ENCODE measurements at regions not wholly inside any gene's neighbourhood (a gene's known extent, or its start where the extent isn't known, plus 50 kb on each side); places are given as distances from the start of the nearest gene placed in this dataset.
"Not testable (repeated sequence)": the region's sequence is repeated elsewhere in the genome, so short reads cannot be mapped to it uniquely, and the experiment has no call there.

- Histone ChIP-seq H3K27me3 (ENCODE audit: control insufficient read depth, insufficient read depth, low read length) (no peaks in the 10 kb centered on the region), H3K27ac (ENCODE audit: low read depth, low read length) (no peak overlapping the region), H3K36me3 (ENCODE audit: control insufficient read depth, insufficient read depth, low read length) (no peaks in the 10 kb centered on the region), H3K9me3 (ENCODE audit: control insufficient read depth, insufficient read depth, low read depth, low read length) (no peaks in the 10 kb centered on the region), H3K4me1 (ENCODE audit: control insufficient read depth, insufficient read depth, low read length) (peaks cover 2% of the 10 kb centered on the region; the same call in 1 of the 2 replicates), H3K4me3 (ENCODE audit: low read depth, low read length) (no peak overlapping the region), H3K9ac (ENCODE audit: low read length) (no peak overlapping the region)
These were observed 192.7 kb upstream of the NOX3 start for GRCh38 chr6:155648301-155648700.

GRCh38 chr6:155647354-155647753, 191.7 kb upstream of the NOX3 start:
- H3K27ac ChIP-seq (ENCODE audit: low read depth, low read length) = no peak overlapping the region
- H3K4me3 ChIP-seq (ENCODE audit: low read depth, low read length) = no peak overlapping the region

GRCh38 chr6:155646443-155646842, 190.8 kb upstream of the NOX3 start:
- Histone ChIP-seq H3K9ac (ENCODE audit: low read length) (no peak overlapping the region), H3K4me3 (ENCODE audit: low read depth, low read length) (no peak overlapping the region), H3K27me3 (ENCODE audit: control insufficient read depth, insufficient read depth, low read length) (no peaks in the 10 kb centered on the region), H3K9me3 (ENCODE audit: control insufficient read depth, insufficient read depth, low read depth, low read length) (no peaks in the 10 kb centered on the region), H3K36me3 (ENCODE audit: control insufficient read depth, insufficient read depth, low read length) (no peaks in the 10 kb centered on the region), H3K4me1 (ENCODE audit: control insufficient read depth, insufficient read depth, low read length) (peaks cover 2% of the 10 kb centered on the region; the same call in 1 of the 2 replicates), H3K27ac (ENCODE audit: low read depth, low read length) (no peak overlapping the region)

More at GRCh38 chr6:155647354-155647753, 191.7 kb upstream of the NOX3 start:
- no peaks in the 10 kb centered on the region for H3K9me3 ChIP-seq (ENCODE audit: control insufficient read depth, insufficient read depth, low read depth, low read length)
- H3K36me3 ChIP-seq (ENCODE audit: control insufficient read depth, insufficient read depth, low read length) = no peaks in the 10 kb centered on the region
- H3K4me1 ChIP-seq (ENCODE audit: control insufficient read depth, insufficient read depth, low read length) = peaks cover 2% of the 10 kb centered on the region; the same call in 1 of the 2 replicates
- no peak overlapping the region for H3K9ac ChIP-seq (ENCODE audit: low read length)
- no peaks in the 10 kb centered on the region for H3K27me3 ChIP-seq (ENCODE audit: control insufficient read depth, insufficient read depth, low read length)

GRCh38 chr6:155645325-155645724, 189.7 kb upstream of the NOX3 start:
- no peaks in the 10 kb centered on the region for H3K27me3 ChIP-seq (ENCODE audit: control insufficient read depth, insufficient read depth, low read length)
- no peak overlapping the region for H3K27ac ChIP-seq (ENCODE audit: low read depth, low read length)
- H3K9ac ChIP-seq (ENCODE audit: low read length) = no peak overlapping the region
- H3K9me3 ChIP-seq (ENCODE audit: control insufficient read depth, insufficient read depth, low read depth, low read length) = no peaks in the 10 kb centered on the region
- H3K4me3 ChIP-seq (ENCODE audit: low read depth, low read length) = no peak overlapping the region
- H3K36me3 ChIP-seq (ENCODE audit: control insufficient read depth, insufficient read depth, low read length) = no peaks in the 10 kb centered on the region
- H3K4me1 ChIP-seq (ENCODE audit: control insufficient read depth, insufficient read depth, low read length) = peaks cover 2% of the 10 kb centered on the region; the same call in 1 of the 2 replicates

GRCh38 chr6:155641603-155642002, 186.0 kb upstream of the NOX3 start:
- Histone ChIP-seq H3K4me1 (ENCODE audit: control insufficient read depth, insufficient read depth, low read length) (no peaks in the 10 kb centered on the region), H3K27ac (ENCODE audit: low read depth, low read length) (no peak overlapping the region), H3K9me3 (ENCODE audit: control insufficient read depth, insufficient read depth, low read depth, low read length) (peaks cover 8% of the 10 kb centered on the region), H3K27me3 (ENCODE audit: control insufficient read depth, insufficient read depth, low read length) (no peaks in the 10 kb centered on the region), H3K36me3 (ENCODE audit: control insufficient read depth, insufficient read depth, low read length) (no peaks in the 10 kb centered on the region), H3K9ac (ENCODE audit: low read length) (no peak overlapping the region), H3K4me3 (ENCODE audit: low read depth, low read length) (no peak overlapping the region)

- Histone ChIP-seq H3K9me3 (ENCODE audit: control insufficient read depth, insufficient read depth, low read depth, low read length) (peaks cover 8% of the 10 kb centered on the region), H3K9ac (ENCODE audit: low read length) (no peak overlapping the region), H3K4me1 (ENCODE audit: control insufficient read depth, insufficient read depth, low read length) (no peaks in the 10 kb centered on the region; the same call in 1 of the 2 replicates), H3K27ac (ENCODE audit: low read depth, low read length) (no peak overlapping the region), H3K36me3 (ENCODE audit: control insufficient read depth, insufficient read depth, low read length) (no peaks in the 10 kb centered on the region), H3K4me3 (ENCODE audit: low read depth, low read length) (no peak overlapping the region), H3K27me3 (ENCODE audit: control insufficient read depth, insufficient read depth, low read length) (no peaks in the 10 kb centered on the region)
These were observed 182.6 kb upstream of the NOX3 start for GRCh38 chr6:155638200-155638599.

- H3K27me3 ChIP-seq (ENCODE audit: control insufficient read depth, insufficient read depth, low read length) = no peaks in the 10 kb centered on the region
- H3K27ac ChIP-seq (ENCODE audit: low read depth, low read length) = no peak overlapping the region
- H3K4me1 ChIP-seq (ENCODE audit: control insufficient read depth, insufficient read depth, low read length) = no peaks in the 10 kb centered on the region; the same call in 1 of the 2 replicates
- H3K9me3 ChIP-seq (ENCODE audit: control insufficient read depth, insufficient read depth, low read depth, low read length) = peaks cover 8% of the 10 kb centered on the region
- no peak overlapping the region for H3K9ac ChIP-seq (ENCODE audit: low read length)
- no peaks in the 10 kb centered on the region for H3K36me3 ChIP-seq (ENCODE audit: control insufficient read depth, insufficient read depth, low read length)
- H3K4me3 ChIP-seq (ENCODE audit: low read depth, low read length) = no peak overlapping the region
These were observed 179.8 kb upstream of the NOX3 start for GRCh38 chr6:155635416-155635815.

GRCh38 chr6:155630085-155630484, 174.4 kb upstream of the NOX3 start:
- Histone ChIP-seq H3K4me3 (ENCODE audit: low read depth, low read length) (no peak overlapping the region), H3K4me1 (ENCODE audit: control insufficient read depth, insufficient read depth, low read length) (no peaks in the 10 kb centered on the region; the same call in 1 of the 2 replicates), H3K9ac (ENCODE audit: low read length) (no peak overlapping the region), H3K27me3 (ENCODE audit: control insufficient read depth, insufficient read depth, low read length) (no peaks in the 10 kb centered on the region), H3K36me3 (ENCODE audit: control insufficient read depth, insufficient read depth, low read length) (no peaks in the 10 kb centered on the region), H3K27ac (ENCODE audit: low read depth, low read length) (no peak overlapping the region), H3K9me3 (ENCODE audit: control insufficient read depth, insufficient read depth, low read depth, low read length) (no peaks in the 10 kb centered on the region)

- H3K4me3 ChIP-seq (ENCODE audit: low read depth, low read length) = no peak overlapping the region
- H3K9me3 ChIP-seq (ENCODE audit: control insufficient read depth, insufficient read depth, low read depth, low read length) = no peaks in the 10 kb centered on the region
- H3K27ac ChIP-seq (ENCODE audit: low read depth, low read length) = no peak overlapping the region
- no peaks in the 10 kb centered on the region for H3K36me3 ChIP-seq (ENCODE audit: control insufficient read depth, insufficient read depth, low read length)
- no peak overlapping the region for H3K9ac ChIP-seq (ENCODE audit: low read length)
- no peaks in the 10 kb centered on the region for H3K27me3 ChIP-seq (ENCODE audit: control insufficient read depth, insufficient read depth, low read length)
- no peaks in the 10 kb centered on the region; the same call in 1 of the 2 replicates for H3K4me1 ChIP-seq (ENCODE audit: control insufficient read depth, insufficient read depth, low read length)
These were observed 174.0 kb upstream of the NOX3 start for GRCh38 chr6:155629652-155630051.

GRCh38 chr6:155628306-155628705, 172.7 kb upstream of the NOX3 start:
- Histone ChIP-seq H3K4me3 (ENCODE audit: low read depth, low read length) (no peak overlapping the region), H3K27me3 (ENCODE audit: control insufficient read depth, insufficient read depth, low read length) (no peaks in the 10 kb centered on the region), H3K27ac (ENCODE audit: low read depth, low read length) (no peak overlapping the region), H3K9me3 (ENCODE audit: control insufficient read depth, insufficient read depth, low read depth, low read length) (0 out of 2 replicates have a peak, but pooled peaks cover 2% of the 10 kb centered on the region), H3K9ac (ENCODE audit: low read length) (no peak overlapping the region), H3K4me1 (ENCODE audit: control insufficient read depth, insufficient read depth, low read length) (peaks cover 5% of the 10 kb centered on the region), H3K36me3 (ENCODE audit: control insufficient read depth, insufficient read depth, low read length) (no peaks in the 10 kb centered on the region)

- H3K36me3 ChIP-seq (ENCODE audit: control insufficient read depth, insufficient read depth, low read length); H3K27ac ChIP-seq (ENCODE audit: low read depth, low read length); H3K4me1 ChIP-seq (ENCODE audit: control insufficient read depth, insufficient read depth, low read length): not testable (repeated sequence)
These were observed 172.1 kb upstream of the NOX3 start for GRCh38 chr6:155627722-155628212.

More at GRCh38 chr6:155627722-155628212, 172.1 kb upstream of the NOX3 start:
- H3K9ac ChIP-seq (ENCODE audit: low read length); H3K4me3 ChIP-seq (ENCODE audit: low read depth, low read length); H3K27me3 ChIP-seq (ENCODE audit: control insufficient read depth, insufficient read depth, low read length); H3K9me3 ChIP-seq (ENCODE audit: control insufficient read depth, insufficient read depth, low read depth, low read length): not testable (repeated sequence)
